ENCODE measurements at regions not wholly inside any gene's neighbourhood (a gene's known extent, or its start where the extent isn't known, plus 50 kb on each side); places are given as distances from the start of the nearest gene placed in this dataset.

- Histone ChIP-seq H3K4me2 (no peak overlapping the region), H3K27ac (no peak overlapping the region), H4K20me1 (ENCODE audit: insufficient read depth, poor library complexity, severe bottlenecking) (no peaks in the 10 kb centered on the region), H2AFZ (no peak overlapping the region), H3K4me3 (no peak overlapping the region), H3K9me2 (replicated peaks; ENCODE audit: insufficient read depth) (no peaks in the 10 kb centered on the region), H3K79me2 (no peaks in the 10 kb centered on the region), H3K4me1 (ENCODE audit: insufficient read depth) (no peaks in the 10 kb centered on the region), H3K9me3 (ENCODE audit: low read depth) (no peaks in the 10 kb centered on the region), H3K27me3 (no peaks in the 10 kb centered on the region), H3K36me3 (replicated peaks; ENCODE audit: insufficient read depth, low read depth) (no peaks in the 10 kb centered on the region)
- TF ChIP-seq EZH2phosphoT487 (IDR thresholded peaks at IDR 0.05; ENCODE audit: low read depth, severe bottlenecking, unreplicated experiment) (no peak), CTCF (IDR thresholded peaks at IDR 0.05; ENCODE audit: poor library complexity) (no peak), EZH2 (IDR thresholded peaks at IDR 0.05; ENCODE audit: borderline replicate concordance) (no peak)
- WGBS (ENCODE audit: low lambda C conversion rate, missing lambda C conversion rate): 97% methylated on average over 11 of the region's 11 CpGs
- DNase-seq (ENCODE audit: low spot score): no peak
Observed at GRCh38 chr14:99025418-99025817, 246.6 kb downstream of the BCL11B start.

- Histone ChIP-seq H3K27ac (no peak overlapping the region), H3K9me2 (replicated peaks; ENCODE audit: insufficient read depth) (no peaks in the 10 kb centered on the region), H3K4me2 (no peak overlapping the region), H4K20me1 (ENCODE audit: insufficient read depth, poor library complexity, severe bottlenecking) (no peaks in the 10 kb centered on the region), H3K79me2 (no peaks in the 10 kb centered on the region), H3K4me1 (ENCODE audit: insufficient read depth) (no peaks in the 10 kb centered on the region), H3K4me3 (no peak overlapping the region), H3K9me3 (ENCODE audit: low read depth) (no peaks in the 10 kb centered on the region), H2AFZ (no peak overlapping the region), H3K27me3 (no peaks in the 10 kb centered on the region), H3K36me3 (replicated peaks; ENCODE audit: insufficient read depth, low read depth) (no peaks in the 10 kb centered on the region)
- DNase-seq (ENCODE audit: low spot score): no peak
- WGBS (ENCODE audit: low lambda C conversion rate, missing lambda C conversion rate): 91% methylated on average over 2 of the region's 2 CpGs
- TF ChIP-seq EZH2 (IDR thresholded peaks at IDR 0.05; ENCODE audit: borderline replicate concordance): no peak
- TF ChIP-seq CTCF (IDR thresholded peaks at IDR 0.05; ENCODE audit: poor library complexity): no peak
- TF ChIP-seq EZH2phosphoT487 (IDR thresholded peaks at IDR 0.05; ENCODE audit: low read depth, severe bottlenecking, unreplicated experiment): no peak
Observed at GRCh38 chr14:99026471-99026870, 245.5 kb downstream of the BCL11B start.

- H3K27me3 ChIP-seq: no peaks in the 10 kb centered on the region
- H2AFZ ChIP-seq: no peak overlapping the region
- no peak overlapping the region for H3K27ac ChIP-seq
- 88% methylated on average over 6 of the region's 6 CpGs for WGBS (ENCODE audit: low lambda C conversion rate, missing lambda C conversion rate)
- no peaks in the 10 kb centered on the region for H3K4me1 ChIP-seq (ENCODE audit: insufficient read depth)
- no peak overlapping the region for H3K4me2 ChIP-seq
- no peaks in the 10 kb centered on the region for H3K9me3 ChIP-seq (ENCODE audit: low read depth)
- no peaks in the 10 kb centered on the region for H3K79me2 ChIP-seq
- DNase-seq (ENCODE audit: low spot score): no peak
- TF ChIP-seq EZH2 (IDR thresholded peaks at IDR 0.05; ENCODE audit: borderline replicate concordance) (no peak), EZH2phosphoT487 (IDR thresholded peaks at IDR 0.05; ENCODE audit: low read depth, severe bottlenecking, unreplicated experiment) (no peak), CTCF (IDR thresholded peaks at IDR 0.05; ENCODE audit: poor library complexity) (no peak)
- H4K20me1 ChIP-seq (ENCODE audit: insufficient read depth, poor library complexity, severe bottlenecking): no peaks in the 10 kb centered on the region
- H3K36me3 ChIP-seq (replicated peaks; ENCODE audit: insufficient read depth, low read depth): no peaks in the 10 kb centered on the region
- H3K4me3 ChIP-seq: no peak overlapping the region
- no peaks in the 10 kb centered on the region for H3K9me2 ChIP-seq (replicated peaks; ENCODE audit: insufficient read depth)
Observed at GRCh38 chr14:99028041-99028440, 244.0 kb downstream of the BCL11B start.

GRCh38 chr14:99028521-99028920 lies 243.5 kb downstream of the BCL11B start:
- Histone ChIP-seq H3K4me1 (ENCODE audit: insufficient read depth) (no peaks in the 10 kb centered on the region), H3K9me3 (ENCODE audit: low read depth) (no peaks in the 10 kb centered on the region), H3K4me2 (no peak overlapping the region), H4K20me1 (ENCODE audit: insufficient read depth, poor library complexity, severe bottlenecking) (no peaks in the 10 kb centered on the region), H3K27me3 (no peaks in the 10 kb centered on the region), H3K79me2 (no peaks in the 10 kb centered on the region), H3K36me3 (replicated peaks; ENCODE audit: insufficient read depth, low read depth) (no peaks in the 10 kb centered on the region), H2AFZ (no peak overlapping the region), H3K9me2 (replicated peaks; ENCODE audit: insufficient read depth) (no peaks in the 10 kb centered on the region), H3K4me3 (no peak overlapping the region), H3K27ac (no peak overlapping the region)
- 93% methylated on average over 5 of the region's 5 CpGs for WGBS (ENCODE audit: low lambda C conversion rate, missing lambda C conversion rate)
- no peak for DNase-seq (ENCODE audit: low spot score)
- TF ChIP-seq EZH2 (IDR thresholded peaks at IDR 0.05; ENCODE audit: borderline replicate concordance) (no peak), CTCF (IDR thresholded peaks at IDR 0.05; ENCODE audit: poor library complexity) (no peak), EZH2phosphoT487 (IDR thresholded peaks at IDR 0.05; ENCODE audit: low read depth, severe bottlenecking, unreplicated experiment) (no peak)
